Memory B cell (primary cell): ENCODE measurements at regions not wholly inside any gene's neighbourhood (a gene's known extent, or its start where the extent isn't known, plus 50 kb on each side); places are given as distances from the start of the nearest gene placed in this dataset.

Source experiments
- ATAC-seq: fragments of 150-1000 bp; cut with Tn5 transposase; 2 replicates; pipeline ENCODE4 v1.10.0; 2021; ENCODE audit warnings: low read depth, mild to moderate bottlenecking, moderate library complexity
- DNase-seq, 2 donors: peaks; one replicate each; pipeline ENCODE4 v3.0.0; 2022; ENCODE audit warnings: low spot score in 2 of 2
- H3K27ac Mint-ChIP-seq: one replicate; pipeline ENCODE4 v1.8.0; 2022; ENCODE audit warnings: mild to moderate bottlenecking, moderate library complexity, mixed read lengths
- H3K27me3 Mint-ChIP-seq: one replicate; pipeline ENCODE4 v1.8.0; 2022; ENCODE audit warnings: mixed read lengths
- H3K36me3 Mint-ChIP-seq: one replicate; pipeline ENCODE4 v1.8.0; 2022; ENCODE audit warnings: mild to moderate bottlenecking, mixed read lengths
- H3K4me1 Mint-ChIP-seq: one replicate; pipeline ENCODE4 v1.8.0; 2022; ENCODE audit warnings: mixed read lengths
- H3K4me3 Mint-ChIP-seq: one replicate; pipeline ENCODE4 v1.8.0; 2022; ENCODE audit warnings: mild to moderate bottlenecking, moderate library complexity, mixed read lengths
- H3K9me3 Mint-ChIP-seq: one replicate; pipeline ENCODE4 v1.8.0; 2022; ENCODE audit warnings: mixed read lengths

- ATAC-seq, result no peak
- DNase-seq, result no peak
- H3K27ac Mint-ChIP-seq, result no peak overlapping the region
- H3K9me3 Mint-ChIP-seq, result peaks cover 7% of the 10 kb centered on the region
- H3K36me3 Mint-ChIP-seq, result peaks cover under 1% of the 10 kb centered on the region
- H3K27me3 Mint-ChIP-seq, result peaks cover 18% of the 10 kb centered on the region
- H3K4me3 Mint-ChIP-seq, result no peak overlapping the region
- H3K4me1 Mint-ChIP-seq, result no peaks in the 10 kb centered on the region
Observed at GRCh38 chr6:169933839-169934698, 182.6 kb downstream of the ERMARD start.

- no peaks in the 10 kb centered on the region for H3K4me1 Mint-ChIP-seq
- H3K4me3 Mint-ChIP-seq, result no peak overlapping the region
- peaks cover 18% of the 10 kb centered on the region for H3K27me3 Mint-ChIP-seq
- ATAC-seq (no peak), DNase-seq (no peak)
- peaks cover 10% of the 10 kb centered on the region for H3K9me3 Mint-ChIP-seq
- H3K27ac Mint-ChIP-seq, result no peak overlapping the region
- peaks cover 4% of the 10 kb centered on the region for H3K36me3 Mint-ChIP-seq
Observed at GRCh38 chr6:169933251-169933821, 181.9 kb downstream of the ERMARD start.

- peaks cover 18% of the 10 kb centered on the region for H3K27me3 Mint-ChIP-seq
- DNase-seq (no peak), ATAC-seq (no peak)
- H3K4me1 Mint-ChIP-seq, result no peaks in the 10 kb centered on the region
- H3K36me3 Mint-ChIP-seq, result peaks cover 4% of the 10 kb centered on the region
- H3K27ac Mint-ChIP-seq, result no peak overlapping the region
- no peak overlapping the region for H3K4me3 Mint-ChIP-seq
- peaks cover 10% of the 10 kb centered on the region for H3K9me3 Mint-ChIP-seq
Observed at GRCh38 chr6:169932491-169932890, 181.1 kb downstream of the ERMARD start.

- ATAC-seq, result no peak
- H3K27me3 Mint-ChIP-seq, result peaks cover 18% of the 10 kb centered on the region
- H3K36me3 Mint-ChIP-seq, result peaks cover 4% of the 10 kb centered on the region
- DNase-seq, result no peak
- no peak overlapping the region for H3K27ac Mint-ChIP-seq
- no peaks in the 10 kb centered on the region for H3K4me1 Mint-ChIP-seq
- no peak overlapping the region for H3K4me3 Mint-ChIP-seq
- H3K9me3 Mint-ChIP-seq, result peaks cover 10% of the 10 kb centered on the region
Observed at GRCh38 chr6:169931261-169931660, 179.8 kb downstream of the ERMARD start.

GRCh38 chr6:169930799-169931198 lies 179.4 kb downstream of the ERMARD start:
- Mint-ChIP-seq H3K9me3 (peaks cover 12% of the 10 kb centered on the region), H3K4me1 (no peaks in the 10 kb centered on the region), H3K36me3 (peaks cover 4% of the 10 kb centered on the region), H3K27ac (no peak overlapping the region), H3K4me3 (no peak overlapping the region), H3K27me3 (peaks cover 20% of the 10 kb centered on the region)
- ATAC-seq (no peak), DNase-seq (no peak)

GRCh38 chr6:169927711-169928110 lies 176.3 kb downstream of the ERMARD start:
- H3K27ac Mint-ChIP-seq, result no peak overlapping the region
- no peak overlapping the region for H3K4me3 Mint-ChIP-seq
- H3K9me3 Mint-ChIP-seq, result peaks cover 13% of the 10 kb centered on the region
- DNase-seq (no peak), ATAC-seq (no peak)
- no peaks in the 10 kb centered on the region for H3K4me1 Mint-ChIP-seq
- H3K36me3 Mint-ChIP-seq, result peaks cover 4% of the 10 kb centered on the region
- H3K27me3 Mint-ChIP-seq, result peaks cover 18% of the 10 kb centered on the region

- no peaks in the 10 kb centered on the region for H3K4me1 Mint-ChIP-seq
- ATAC-seq, result no peak
- no peak for DNase-seq
- H3K27ac Mint-ChIP-seq, result no peak overlapping the region
- H3K27me3 Mint-ChIP-seq, result peaks cover 18% of the 10 kb centered on the region
- peaks cover 13% of the 10 kb centered on the region for H3K9me3 Mint-ChIP-seq
- no peak overlapping the region for H3K4me3 Mint-ChIP-seq
- H3K36me3 Mint-ChIP-seq, result peaks cover 4% of the 10 kb centered on the region
Observed at GRCh38 chr6:169926617-169927417, 175.4 kb downstream of the ERMARD start.

GRCh38 chr6:169923468-169924464 lies 172.3 kb downstream of the ERMARD start:
- peaks cover 6% of the 10 kb centered on the region for H3K27me3 Mint-ChIP-seq
- no peak for ATAC-seq

GRCh38 chr6:169921853-169922824 lies 170.7 kb downstream of the ERMARD start:
- DNase-seq, result no peak

More at GRCh38 chr6:169923468-169924464, 172.3 kb downstream of the ERMARD start:
- Mint-ChIP-seq H3K9me3 (peaks cover 4% of the 10 kb centered on the region), H3K27ac (no peak overlapping the region), H3K36me3 (peaks cover 1% of the 10 kb centered on the region), H3K4me3 (no peak overlapping the region), H3K4me1 (no peaks in the 10 kb centered on the region)
- DNase-seq, result no peak

GRCh38 chr6:169921217-169921616 lies 169.8 kb downstream of the ERMARD start:
- DNase-seq (no peak), ATAC-seq (no peak)
- Mint-ChIP-seq H3K4me1 (no peaks in the 10 kb centered on the region), H3K27me3 (peaks cover 7% of the 10 kb centered on the region), H3K36me3 (no peaks in the 10 kb centered on the region), H3K4me3 (no peak overlapping the region), H3K9me3 (peaks cover 3% of the 10 kb centered on the region), H3K27ac (no peak overlapping the region)

More at GRCh38 chr6:169921853-169922824, 170.7 kb downstream of the ERMARD start:
- Mint-ChIP-seq H3K4me3 (no peak overlapping the region), H3K4me1 (no peaks in the 10 kb centered on the region), H3K36me3 (no peaks in the 10 kb centered on the region), H3K9me3 (peaks cover 3% of the 10 kb centered on the region), H3K27me3 (peaks cover 5% of the 10 kb centered on the region), H3K27ac (no peak overlapping the region)
- ATAC-seq, result no peak

- Mint-ChIP-seq H3K4me1 (no peaks in the 10 kb centered on the region), H3K36me3 (no peaks in the 10 kb centered on the region), H3K27me3 (peaks cover 3% of the 10 kb centered on the region), H3K4me3 (no peak overlapping the region), H3K9me3 (no peaks in the 10 kb centered on the region), H3K27ac (no peak overlapping the region)
- no peak for DNase-seq
- ATAC-seq, result no peak
Observed at GRCh38 chr6:169920359-169921020, 169.1 kb downstream of the ERMARD start.

- Mint-ChIP-seq H3K9me3 (no peaks in the 10 kb centered on the region), H3K4me3 (no peak overlapping the region), H3K27ac (no peak overlapping the region), H3K4me1 (no peaks in the 10 kb centered on the region), H3K27me3 (peaks cover 3% of the 10 kb centered on the region), H3K36me3 (no peaks in the 10 kb centered on the region)
- no peak for DNase-seq
- no peak for ATAC-seq
Observed at GRCh38 chr6:169918954-169919549, 167.6 kb downstream of the ERMARD start.
